HCT116 (cell line): ENCODE measurements at regions not wholly inside any gene's neighbourhood (a gene's known extent, or its start where the extent isn't known, plus 50 kb on each side); places are given as distances from the start of the nearest gene placed in this dataset.

Experiments
- ATAC-seq: fragments of 200-7000 bp; cut with Tn5 transposase; 2 replicates; pipeline ENCODE4 v1.9.1; 2020; ENCODE audit warnings: mild to moderate bottlenecking, moderate library complexity
- BruUV-seq: library from RNA; stranded (reverse); fragments of 400-500 nt; replicated peaks from 2 replicates; lab custom pipeline; 2021; lab: Mats Ljungman, UMichigan
- CTCF ChIA-PET: fragments of 300-600 bp; sonication (Branson Sonifier 250); formaldehyde crosslinking; loops from one replicate; lab custom pipeline; 2021; ENCODE audit warnings: antibody characterized with exemption; lab: Charles Lee
- POLR2A ChIA-PET: fragments of 300-600, 350-600 bp; sonication (Branson Sonifier 250); formaldehyde crosslinking; loops from one replicate; lab custom pipeline; 2021; ENCODE audit warnings: antibody characterized with exemption; lab: Charles Lee
- RAD21 ChIA-PET, 2 experiments: fragments of 300-600 bp; sonication (Branson Sonifier 250); formaldehyde crosslinking; loops; one replicate each; lab custom pipeline; 2023; ENCODE audit warnings: low total read pairs in 2 of 2; ENCODE audit not compliant: uncharacterized antibody in 2 of 2, unreplicated experiment in 2 of 2, low non-redundant PET in 1 of 2; lab: Charles Lee
- DNase-seq: peaks from one replicate; pipeline ENCODE4 v3.0.0-alpha.2; 2010; ENCODE audit warnings: low read depth, low spot score
- H2AFZ ChIP-seq: fragments of 200-600 bp; shearing (Covaris generic), sonication (generic); 2 replicates; pipeline ENCODE4 v1.6.1; 2017; ENCODE audit warnings: low read depth, mixed run types, mixed read lengths, antibody characterized with exemption, low read length; ENCODE audit not compliant: poor library complexity, severe bottlenecking
- H3K27ac ChIP-seq: 2 replicates; pipeline ENCODE4 v1.5.1; 2012; ENCODE audit warnings: low read depth, low read length
- H3K27me3 ChIP-seq: fragments of 200-600 bp; sonication (generic); 2 replicates; pipeline ENCODE4 v1.6.1; 2016; ENCODE audit warnings: mixed run types, low read length, mixed read lengths; ENCODE audit not compliant: insufficient read depth
- H3K36me3 ChIP-seq, 2 experiments: fragments of 200-500 bp in 1 of 2; fragments of 200-600 bp in 1 of 2; sonication (Bioruptor generic) in 1 of 2; sonication (generic) in 1 of 2; 2 replicates each; pipeline versions ENCODE4 v1.5.1 to v1.6.1; 2014 to 2016; ENCODE audit warnings: low read length in 2 of 2, inconsistent platforms in 1 of 2, mixed read lengths in 1 of 2, mixed run types in 1 of 2; ENCODE audit not compliant: insufficient read depth in 2 of 2, control insufficient read depth in 1 of 2
- H3K4me1 ChIP-seq, 2 experiments: fragments of 200-600 bp in 1 of 2; sonication (generic) in 1 of 2; 2 replicates each; pipeline versions ENCODE4 v1.5.1 to v1.6.1; 2012 to 2017; ENCODE audit warnings: low read length in 2 of 2, inconsistent platforms in 1 of 2, mild to moderate bottlenecking in 1 of 2, mixed read lengths in 1 of 2, mixed run types in 1 of 2, moderate library complexity in 1 of 2; ENCODE audit not compliant: insufficient read depth in 2 of 2, control insufficient read depth in 1 of 2
- H3K4me2 ChIP-seq: fragments of 200-600 bp; sonication (generic); 2 replicates; pipeline ENCODE4 v1.6.1; 2017; ENCODE audit warnings: mixed run types, low read length, mixed read lengths
- H3K4me3 ChIP-seq, 2 experiments: fragments of 200-600 bp in 1 of 2; sonication (generic) in 1 of 2; replicated peaks in 1 of 2; 2 replicates each; pipeline ENCODE4 v1.5.1; 2011 to 2016; ENCODE audit warnings: low read length in 2 of 2, control low read depth in 1 of 2, low read depth in 1 of 2, mild to moderate bottlenecking in 1 of 2, mixed read lengths in 1 of 2, mixed run types in 1 of 2
- H3K79me2 ChIP-seq: fragments of 200-600 bp; sonication (generic); 2 replicates; pipeline ENCODE4 v1.6.1; 2017; ENCODE audit warnings: mild to moderate bottlenecking, mixed run types, low read length, moderate library complexity, mixed read lengths; ENCODE audit not compliant: insufficient read depth
- H3K9ac ChIP-seq: fragments of 200-600 bp; sonication (generic); 2 replicates; pipeline ENCODE4 v1.6.1; 2016; ENCODE audit warnings: low read length, mixed read lengths
- H3K9me2 ChIP-seq: fragments of 200-600 bp; sonication (generic), shearing (Covaris generic); 2 replicates; pipeline ENCODE4 v1.6.1; 2017; ENCODE audit warnings: mixed run types, mild to moderate bottlenecking, moderate library complexity; ENCODE audit not compliant: insufficient read depth
- H3K9me3 ChIP-seq, 2 experiments: fragments of 200-500 bp in 1 of 2; fragments of 200-600 bp in 1 of 2; sonication (Bioruptor generic) in 1 of 2; sonication (generic) in 1 of 2; 2 replicates each; pipeline ENCODE4 v1.6.1; 2014 to 2017; ENCODE audit warnings: low read length in 2 of 2, mixed read lengths in 2 of 2, inconsistent platforms in 1 of 2, low read depth in 1 of 2, mild to moderate bottlenecking in 1 of 2, mixed run types in 1 of 2, moderate library complexity in 1 of 2; ENCODE audit not compliant: control insufficient read depth in 1 of 2, insufficient read depth in 1 of 2
- H4K20me1 ChIP-seq: fragments of 200-600 bp; sonication (generic), shearing (Covaris generic); 2 replicates; pipeline ENCODE4 v1.6.1; 2017; ENCODE audit warnings: mixed run types, mild to moderate bottlenecking, moderate library complexity; ENCODE audit not compliant: insufficient read depth
- CBX3 ChIP-seq: IDR thresholded peaks from 2 replicates; pipeline ENCODE4 v1.6.1; 2012; ENCODE audit warnings: low read depth
- CEBPB ChIP-seq: IDR thresholded peaks from 2 replicates; pipeline ENCODE4 v1.6.1; 2012; ENCODE audit warnings: low read depth
- ELF1 ChIP-seq: IDR thresholded peaks from 2 replicates; pipeline ENCODE4 v1.6.1; 2012; ENCODE audit warnings: low read depth, borderline replicate concordance
- EZH2 ChIP-seq: fragments of 200-600 bp; sonication (generic); IDR thresholded peaks from 2 replicates; pipeline ENCODE4 v1.6.1; 2017; ENCODE audit warnings: antibody characterized with exemption, mixed run types
- FOSL1 ChIP-seq: IDR thresholded peaks from 2 replicates; pipeline ENCODE4 v1.6.1; 2012; ENCODE audit warnings: low read depth
- JUND ChIP-seq: IDR thresholded peaks from 2 replicates; pipeline ENCODE4 v1.6.1; 2012
- POLR2AphosphoS5 ChIP-seq: IDR thresholded peaks from 2 replicates; pipeline ENCODE4 v1.6.1; 2011; ENCODE audit warnings: mild to moderate bottlenecking, low read depth, low read length, moderate library complexity
- RAD21 ChIP-seq: IDR thresholded peaks from 2 replicates; pipeline ENCODE4 v1.6.1; 2012; ENCODE audit warnings: low read depth, mild to moderate bottlenecking
- SIN3A ChIP-seq: IDR thresholded peaks from 2 replicates; pipeline ENCODE4 v1.6.1; 2012; ENCODE audit warnings: low read depth
- SP1 ChIP-seq: IDR thresholded peaks from 2 replicates; pipeline ENCODE4 v1.6.1; 2012; ENCODE audit warnings: low read depth
- SRF ChIP-seq: IDR thresholded peaks from 2 replicates; pipeline ENCODE4 v1.6.1; 2012; ENCODE audit warnings: low read depth
- TCF7L2 ChIP-seq: IDR thresholded peaks from 2 replicates; pipeline ENCODE4 v1.7.0; 2011; ENCODE audit warnings: borderline replicate concordance, inconsistent platforms; ENCODE audit not compliant: insufficient read depth, insufficient read length; ENCODE audit errors: extremely low read depth
- YY1 ChIP-seq: IDR thresholded peaks from 2 replicates; pipeline ENCODE4 v1.6.1; 2011; ENCODE audit warnings: low read length, low read depth, moderate library complexity, mild to moderate bottlenecking; ENCODE audit not compliant: insufficient replicate concordance; ENCODE audit errors: extremely low read depth
- ZFX ChIP-seq: fragments of 450-650 bp; IDR thresholded peaks from 2 replicates; pipeline ENCODE4 v1.6.1; 2017
- intact Hi-C: fragments of 100-400 bp; cut with micrococcal nuclease; formaldehyde crosslinking; loops from 2 replicates; pipeline ENCODE4 v1.10.0; 2022
- TF ChIP-seq, protein P1 (sequence below): IDR thresholded peaks from 2 replicates; pipeline ENCODE4 v1.6.1; 2012; ENCODE audit warnings: low read depth
- TF ChIP-seq, protein P2 (sequence below), 3 experiments: fragments of 200-600 bp in 1 of 3; sonication (generic) in 1 of 3; IDR thresholded peaks in 2 of 3; conservative IDR thresholded peaks in 1 of 3; 2 replicates each; pipeline ENCODE4 v1.5.1; 2012 to 2017; ENCODE audit warnings: low read depth in 2 of 3, low read length in 2 of 3, antibody characterized with exemption in 1 of 3, borderline replicate concordance in 1 of 3, control low read depth in 1 of 3, mild to moderate bottlenecking in 1 of 3, mixed read lengths in 1 of 3, mixed run types in 1 of 3, moderate library complexity in 1 of 3; ENCODE audit not compliant: insufficient read depth in 1 of 3
- TF ChIP-seq, protein P3 (sequence below): IDR thresholded peaks from 2 replicates; pipeline ENCODE4 v1.6.1; 2012

DNA sequence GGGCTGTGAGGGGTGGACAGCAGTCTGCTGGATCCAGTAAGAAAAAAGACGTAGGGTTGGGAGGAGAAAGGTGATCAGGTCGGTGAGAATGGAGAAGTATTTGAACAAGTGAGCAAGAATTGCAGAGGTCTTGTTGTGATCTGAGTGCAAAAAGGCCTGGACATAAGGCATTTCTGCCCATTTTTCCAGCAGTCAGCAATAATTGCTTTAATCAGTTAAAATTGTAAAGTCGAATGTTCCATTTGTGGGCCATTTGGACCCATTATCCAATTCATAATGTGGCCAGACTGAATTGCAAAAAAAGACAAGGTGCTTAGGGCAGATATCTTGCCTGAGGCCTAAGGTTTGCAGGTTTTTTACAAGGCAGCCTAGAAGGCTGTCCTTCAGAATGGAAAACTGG, 86.1 kb downstream of the ZNF737 start (continued):
- TF ChIP-seq TCF7L2 (no peak), EZH2 (no peak), ZFX (no peak), POLR2AphosphoS5 (no peak), SRF (no peak), CEBPB (no peak)
- TF ChIP-seq, protein P1, sequence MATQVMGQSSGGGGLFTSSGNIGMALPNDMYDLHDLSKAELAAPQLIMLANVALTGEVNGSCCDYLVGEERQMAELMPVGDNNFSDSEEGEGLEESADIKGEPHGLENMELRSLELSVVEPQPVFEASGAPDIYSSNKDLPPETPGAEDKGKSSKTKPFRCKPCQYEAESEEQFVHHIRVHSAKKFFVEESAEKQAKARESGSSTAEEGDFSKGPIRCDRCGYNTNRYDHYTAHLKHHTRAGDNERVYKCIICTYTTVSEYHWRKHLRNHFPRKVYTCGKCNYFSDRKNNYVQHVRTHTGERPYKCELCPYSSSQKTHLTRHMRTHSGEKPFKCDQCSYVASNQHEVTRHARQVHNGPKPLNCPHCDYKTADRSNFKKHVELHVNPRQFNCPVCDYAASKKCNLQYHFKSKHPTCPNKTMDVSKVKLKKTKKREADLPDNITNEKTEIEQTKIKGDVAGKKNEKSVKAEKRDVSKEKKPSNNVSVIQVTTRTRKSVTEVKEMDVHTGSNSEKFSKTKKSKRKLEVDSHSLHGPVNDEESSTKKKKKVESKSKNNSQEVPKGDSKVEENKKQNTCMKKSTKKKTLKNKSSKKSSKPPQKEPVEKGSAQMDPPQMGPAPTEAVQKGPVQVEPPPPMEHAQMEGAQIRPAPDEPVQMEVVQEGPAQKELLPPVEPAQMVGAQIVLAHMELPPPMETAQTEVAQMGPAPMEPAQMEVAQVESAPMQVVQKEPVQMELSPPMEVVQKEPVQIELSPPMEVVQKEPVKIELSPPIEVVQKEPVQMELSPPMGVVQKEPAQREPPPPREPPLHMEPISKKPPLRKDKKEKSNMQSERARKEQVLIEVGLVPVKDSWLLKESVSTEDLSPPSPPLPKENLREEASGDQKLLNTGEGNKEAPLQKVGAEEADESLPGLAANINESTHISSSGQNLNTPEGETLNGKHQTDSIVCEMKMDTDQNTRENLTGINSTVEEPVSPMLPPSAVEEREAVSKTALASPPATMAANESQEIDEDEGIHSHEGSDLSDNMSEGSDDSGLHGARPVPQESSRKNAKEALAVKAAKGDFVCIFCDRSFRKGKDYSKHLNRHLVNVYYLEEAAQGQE, result no peak
- TF ChIP-seq, protein P2, sequence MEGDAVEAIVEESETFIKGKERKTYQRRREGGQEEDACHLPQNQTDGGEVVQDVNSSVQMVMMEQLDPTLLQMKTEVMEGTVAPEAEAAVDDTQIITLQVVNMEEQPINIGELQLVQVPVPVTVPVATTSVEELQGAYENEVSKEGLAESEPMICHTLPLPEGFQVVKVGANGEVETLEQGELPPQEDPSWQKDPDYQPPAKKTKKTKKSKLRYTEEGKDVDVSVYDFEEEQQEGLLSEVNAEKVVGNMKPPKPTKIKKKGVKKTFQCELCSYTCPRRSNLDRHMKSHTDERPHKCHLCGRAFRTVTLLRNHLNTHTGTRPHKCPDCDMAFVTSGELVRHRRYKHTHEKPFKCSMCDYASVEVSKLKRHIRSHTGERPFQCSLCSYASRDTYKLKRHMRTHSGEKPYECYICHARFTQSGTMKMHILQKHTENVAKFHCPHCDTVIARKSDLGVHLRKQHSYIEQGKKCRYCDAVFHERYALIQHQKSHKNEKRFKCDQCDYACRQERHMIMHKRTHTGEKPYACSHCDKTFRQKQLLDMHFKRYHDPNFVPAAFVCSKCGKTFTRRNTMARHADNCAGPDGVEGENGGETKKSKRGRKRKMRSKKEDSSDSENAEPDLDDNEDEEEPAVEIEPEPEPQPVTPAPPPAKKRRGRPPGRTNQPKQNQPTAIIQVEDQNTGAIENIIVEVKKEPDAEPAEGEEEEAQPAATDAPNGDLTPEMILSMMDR (IDR thresholded peaks at IDR 0.05 in 2 of 3, conservative IDR thresholded peaks at IDR 0.05 in 1 of 3; ENCODE audit: borderline replicate concordance in 1 of 3, insufficient read depth in 1 of 3, low read depth in 2 of 3, low read length in 2 of 3), result no peak

DNA sequence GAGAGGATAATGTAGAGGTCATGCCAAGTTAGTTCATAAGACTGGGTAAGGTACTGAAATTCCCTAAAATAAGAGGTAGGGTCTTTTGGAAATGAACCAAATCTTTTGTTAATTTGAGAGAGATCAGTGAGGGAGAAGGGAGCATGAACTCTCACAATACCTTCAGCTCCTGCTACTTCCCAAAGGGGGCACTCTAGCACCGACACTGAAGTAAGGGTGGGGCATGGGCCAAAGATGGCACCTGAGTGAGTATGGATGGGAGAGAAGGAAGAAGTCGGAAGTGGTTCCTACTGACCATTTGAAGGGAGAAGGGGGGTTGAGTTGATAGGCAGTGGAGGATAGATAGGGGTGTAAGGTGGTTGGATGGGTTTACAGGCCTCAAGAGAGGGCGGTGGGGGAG, 86.6 kb downstream of the ZNF737 start:
- Histone ChIP-seq H3K4me1 (no peaks in the 10 kb centered on the region), H3K27ac (no peak overlapping the region), H3K79me2 (no peaks in the 10 kb centered on the region), H3K36me3 (no peaks in the 10 kb centered on the region), H3K9me2 (no peaks in the 10 kb centered on the region), H2AFZ (no peak overlapping the region), H3K4me3 (no peak overlapping the region), H4K20me1 (no peaks in the 10 kb centered on the region), H3K9me3 (peaks cover 4 to 5% of the 10 kb centered on the region in 2 experiments; a peak in 2 of 4 replicates), H3K9ac (no peak overlapping the region), H3K4me2 (no peak overlapping the region), H3K27me3 (no peaks in the 10 kb centered on the region)
- ATAC-seq (no peak), DNase-seq (no peak)
- BruUV-seq, result no TSS peak
- POLR2A ChIA-PET, result no interaction called here
- RAD21 ChIA-PET, result no interaction called here
- CTCF ChIA-PET, result no interaction called here
- no peak for TF ChIP-seq TCF7L2
- no peak for TF ChIP-seq SIN3A
- TF ChIP-seq, protein P2 (IDR thresholded peaks at IDR 0.05 in 2 of 3, conservative IDR thresholded peaks at IDR 0.05 in 1 of 3; ENCODE audit: borderline replicate concordance in 1 of 3, insufficient read depth in 1 of 3, low read depth in 2 of 3, low read length in 2 of 3), result no peak
- TF ChIP-seq ELF1, result no peak
- TF ChIP-seq CBX3, result no peak
- TF ChIP-seq EZH2, result no peak
- no peak for TF ChIP-seq YY1
- TF ChIP-seq, protein P3, sequence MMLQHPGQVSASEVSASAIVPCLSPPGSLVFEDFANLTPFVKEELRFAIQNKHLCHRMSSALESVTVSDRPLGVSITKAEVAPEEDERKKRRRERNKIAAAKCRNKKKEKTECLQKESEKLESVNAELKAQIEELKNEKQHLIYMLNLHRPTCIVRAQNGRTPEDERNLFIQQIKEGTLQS, result no peak
- no peak for TF ChIP-seq FOSL1
- no peak for TF ChIP-seq JUND
- no peak for TF ChIP-seq RAD21
- TF ChIP-seq SP1, result no peak
- intact Hi-C loops, result no loop called here
